ENCODE measurements at regions not wholly inside any gene's neighbourhood (a gene's known extent, or its start where the extent isn't known, plus 50 kb on each side); places are given as distances from the start of the nearest gene placed in this dataset.

- no peaks in the 10 kb centered on the region for H3K36me3 ChIP-seq
- H3K4me1 ChIP-seq = no peaks in the 10 kb centered on the region
- H3K9ac ChIP-seq (ENCODE audit: low read depth in 2 of 2, low read length in 2 of 2) = no peak overlapping the region
- intact Hi-C loops (cut with DNase I) = no loop called here
- H3K9me3 ChIP-seq = no peaks in the 10 kb centered on the region
- no peaks in the 10 kb centered on the region for H3K27me3 ChIP-seq
- TF ChIP-seq, protein P1, sequence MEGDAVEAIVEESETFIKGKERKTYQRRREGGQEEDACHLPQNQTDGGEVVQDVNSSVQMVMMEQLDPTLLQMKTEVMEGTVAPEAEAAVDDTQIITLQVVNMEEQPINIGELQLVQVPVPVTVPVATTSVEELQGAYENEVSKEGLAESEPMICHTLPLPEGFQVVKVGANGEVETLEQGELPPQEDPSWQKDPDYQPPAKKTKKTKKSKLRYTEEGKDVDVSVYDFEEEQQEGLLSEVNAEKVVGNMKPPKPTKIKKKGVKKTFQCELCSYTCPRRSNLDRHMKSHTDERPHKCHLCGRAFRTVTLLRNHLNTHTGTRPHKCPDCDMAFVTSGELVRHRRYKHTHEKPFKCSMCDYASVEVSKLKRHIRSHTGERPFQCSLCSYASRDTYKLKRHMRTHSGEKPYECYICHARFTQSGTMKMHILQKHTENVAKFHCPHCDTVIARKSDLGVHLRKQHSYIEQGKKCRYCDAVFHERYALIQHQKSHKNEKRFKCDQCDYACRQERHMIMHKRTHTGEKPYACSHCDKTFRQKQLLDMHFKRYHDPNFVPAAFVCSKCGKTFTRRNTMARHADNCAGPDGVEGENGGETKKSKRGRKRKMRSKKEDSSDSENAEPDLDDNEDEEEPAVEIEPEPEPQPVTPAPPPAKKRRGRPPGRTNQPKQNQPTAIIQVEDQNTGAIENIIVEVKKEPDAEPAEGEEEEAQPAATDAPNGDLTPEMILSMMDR (IDR thresholded peaks at IDR 0.05) = no peak
- H3K4me3 ChIP-seq = no peak overlapping the region
- DNase-seq = no peak
- H3K27ac ChIP-seq = no peak overlapping the region
These were observed 1133.1 kb upstream of the ACO1 start for GRCh38 chr9:31251386-31251785.

DNA sequence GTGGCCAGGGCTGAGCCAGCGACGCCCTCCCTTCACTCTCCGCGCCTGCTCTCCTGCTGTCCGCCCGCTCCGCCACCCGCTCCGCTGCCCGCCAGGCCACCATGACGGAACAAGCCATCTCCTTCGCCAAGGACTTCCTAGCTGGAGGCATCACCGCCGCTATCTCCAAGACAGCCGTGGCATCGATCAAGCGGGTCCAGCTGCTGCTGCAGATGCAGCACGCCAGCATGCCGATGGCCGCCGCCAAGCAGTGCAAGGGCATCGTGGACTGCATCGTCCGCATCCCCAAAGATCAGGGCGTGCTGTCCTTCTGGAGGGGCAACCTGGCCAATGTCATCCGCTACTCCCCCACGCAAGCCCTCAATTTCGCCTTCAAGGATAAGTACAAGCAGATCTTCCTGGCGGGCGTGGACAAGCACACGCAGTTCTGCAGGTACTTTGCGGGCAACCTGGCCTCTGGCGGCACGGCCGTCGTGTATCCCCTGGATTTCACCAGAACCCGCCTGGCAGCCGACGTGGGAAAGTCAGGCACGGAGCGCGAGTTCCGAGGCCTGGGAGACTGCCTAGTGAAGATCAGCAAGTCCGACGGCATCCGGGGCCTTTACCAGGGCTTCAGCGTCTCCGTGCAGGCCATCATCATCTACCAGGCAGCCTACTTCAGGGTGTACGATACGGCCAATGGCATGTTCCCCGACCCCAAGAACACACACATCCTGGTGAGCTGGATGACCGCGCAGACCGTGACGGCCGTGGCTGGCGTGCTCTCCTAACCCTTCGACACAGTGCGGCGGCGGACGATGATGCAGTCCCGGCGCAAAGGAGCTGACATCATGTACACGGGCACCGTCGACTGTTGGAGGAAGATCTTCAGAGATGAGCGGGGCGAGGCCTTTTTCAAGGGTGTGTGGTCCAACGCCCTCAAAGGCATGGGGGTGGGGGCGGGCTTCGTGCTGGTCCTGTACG is 1130.4 kb upstream of the ACO1 start:
- TF ChIP-seq, protein P1 (IDR thresholded peaks at IDR 0.05) = no peak
- H3K27ac ChIP-seq = no peak overlapping the region
- H3K36me3 ChIP-seq = no peaks in the 10 kb centered on the region
- no peak overlapping the region for H3K4me3 ChIP-seq
- no peaks in the 10 kb centered on the region for H3K9me3 ChIP-seq
- no peaks in the 10 kb centered on the region for H3K4me1 ChIP-seq
- H3K9ac ChIP-seq (ENCODE audit: low read depth in 2 of 2, low read length in 2 of 2) = no peak overlapping the region
- H3K27me3 ChIP-seq = no peaks in the 10 kb centered on the region
- intact Hi-C loops (cut with DNase I) = no loop called here
- DNase-seq = no peak

- H3K9ac ChIP-seq (ENCODE audit: low read depth in 2 of 2, low read length in 2 of 2) = no peak overlapping the region
- TF ChIP-seq, protein P1 (IDR thresholded peaks at IDR 0.05) = no peak
- no peak overlapping the region for H3K27ac ChIP-seq
- no peaks in the 10 kb centered on the region for H3K9me3 ChIP-seq
- no peaks in the 10 kb centered on the region for H3K27me3 ChIP-seq
- no peaks in the 10 kb centered on the region for H3K36me3 ChIP-seq
- no peak for DNase-seq
- H3K4me3 ChIP-seq = no peak overlapping the region
- intact Hi-C loops (cut with DNase I) = no loop called here
- no peaks in the 10 kb centered on the region for H3K4me1 ChIP-seq
These were observed 1129.2 kb upstream of the ACO1 start for GRCh38 chr9:31255211-31255610.

DNA sequence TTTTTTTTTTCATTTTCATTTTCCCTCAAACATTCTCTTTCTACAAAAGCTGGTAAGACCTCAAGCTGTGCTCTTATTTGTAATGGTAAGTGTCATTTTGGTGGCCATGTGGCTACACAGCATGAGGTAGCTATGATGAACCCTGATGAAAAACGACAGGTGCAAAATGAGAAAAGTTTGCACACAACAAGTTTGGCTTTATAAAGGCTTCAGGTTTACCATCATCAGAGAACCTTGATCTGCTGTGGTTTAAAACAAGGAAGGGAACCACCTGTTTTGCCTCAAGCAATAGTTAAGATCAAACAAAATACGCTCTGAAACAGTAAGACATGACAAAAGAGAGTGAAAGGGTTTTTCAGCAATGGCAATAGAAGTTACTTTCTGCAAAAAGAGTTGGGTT is 1124.6 kb upstream of the ACO1 start:
- intact Hi-C loops (cut with DNase I) = no loop called here
- Histone ChIP-seq H3K9ac (ENCODE audit: low read depth in 2 of 2, low read length in 2 of 2) (no peak overlapping the region), H3K9me3 (no peaks in the 10 kb centered on the region), H3K36me3 (no peaks in the 10 kb centered on the region), H3K4me1 (no peaks in the 10 kb centered on the region), H3K27ac (no peak overlapping the region), H3K27me3 (no peaks in the 10 kb centered on the region), H3K4me3 (no peak overlapping the region)
- DNase-seq = no peak
- TF ChIP-seq, protein P1 (IDR thresholded peaks at IDR 0.05) = no peak

GRCh38 chr9:31272456-31273295 is 1111.8 kb upstream of the ACO1 start:
- intact Hi-C loops (cut with DNase I) = no loop called here
- no peaks in the 10 kb centered on the region for H3K27me3 ChIP-seq
- peak overlapping the region; percentile 39 for H3K27ac ChIP-seq
- DNase-seq = peak; percentile 45
- no peaks in the 10 kb centered on the region for H3K9me3 ChIP-seq
- H3K4me1 ChIP-seq = no peaks in the 10 kb centered on the region
- no peaks in the 10 kb centered on the region for H3K36me3 ChIP-seq
- no peak overlapping the region for H3K9ac ChIP-seq (ENCODE audit: low read depth in 2 of 2, low read length in 2 of 2)
- TF ChIP-seq, protein P1 (IDR thresholded peaks at IDR 0.05) = no peak
- no peak overlapping the region for H3K4me3 ChIP-seq
